Adrenal gland (tissue), 5 donors: ENCODE measurements at regions not wholly inside any gene's neighbourhood (a gene's known extent, or its start where the extent isn't known, plus 50 kb on each side); places are given as distances from the start of the nearest gene placed in this dataset.

ENCODE experiments used
- CTCF ChIP-seq, 6 experiments: fragments of 450-650 bp in 4 of 6; fragments of 200-600 bp in 2 of 6; sonication (generic) in 1 of 6; IDR thresholded peaks; 1 replicate in 5 of 6; 2 replicates in 1 of 6; pipeline versions ENCODE4 v1.5.1 to v1.8.0; 2016 to 2021; ENCODE audit warnings: antibody characterized with exemption in 6 of 6, mild to moderate bottlenecking in 2 of 6, moderate library complexity in 1 of 6
- POLR2A ChIP-seq, 2 donors: fragments of 450-650 bp; IDR thresholded peaks; one replicate each; pipeline ENCODE4 v1.6.1; 2017; ENCODE audit warnings: antibody characterized with exemption in 2 of 2, mild to moderate bottlenecking in 2 of 2, moderate library complexity in 1 of 2
- donor health status: DM: no; HTN: no; CAD: no.

GRCh38 chr2:176621350-176621749 lies 352.1 kb downstream of the MTX2 start:
- no peak for TF ChIP-seq CTCF (IDR thresholded peaks at IDR 0.05)
- TF ChIP-seq POLR2A (IDR thresholded peaks at IDR 0.05) = no peak
